ENCODE measurements at regions not wholly inside any gene's neighbourhood (a gene's known extent, or its start where the extent isn't known, plus 50 kb on each side); places are given as distances from the start of the nearest gene placed in this dataset.
"Not testable (repeated sequence)": the region's sequence is repeated elsewhere in the genome, so short reads cannot be mapped to it uniquely, and the experiment has no call there.

- not testable (repeated sequence) for TF ChIP-seq CTCF (IDR thresholded peaks at IDR 0.05; ENCODE audit: low read depth, low read length); POLR2A (IDR thresholded peaks at IDR 0.05; ENCODE audit: extremely low read depth, insufficient read length); MAX (IDR thresholded peaks at IDR 0.05; ENCODE audit: low read depth, low read length)
These were observed 101.1 kb downstream of the FAM72B start for GRCh38 chr1:121082995-121083394.
